ENCODE measurements at regions not wholly inside any gene's neighbourhood (a gene's known extent, or its start where the extent isn't known, plus 50 kb on each side); places are given as distances from the start of the nearest gene placed in this dataset.

GRCh38 chr17:14772776-14773175 is 471.9 kb downstream of the HS3ST3B1 start:
- Histone ChIP-seq H3K9ac (ENCODE audit: low read length) (no peak overlapping the region), H3K27me3 (ENCODE audit: control insufficient read depth, insufficient read depth, low read length) (no peaks in the 10 kb centered on the region), H3K4me1 (ENCODE audit: control insufficient read depth, insufficient read depth, low read length) (no peaks in the 10 kb centered on the region), H3K9me3 (ENCODE audit: control insufficient read depth, insufficient read depth, low read depth, low read length) (peaks cover 11% of the 10 kb centered on the region), H3K36me3 (ENCODE audit: control insufficient read depth, insufficient read depth, low read length) (no peaks in the 10 kb centered on the region), H3K4me3 (ENCODE audit: low read depth, low read length) (no peak overlapping the region), H3K27ac (ENCODE audit: low read depth, low read length) (no peak overlapping the region)

DNA sequence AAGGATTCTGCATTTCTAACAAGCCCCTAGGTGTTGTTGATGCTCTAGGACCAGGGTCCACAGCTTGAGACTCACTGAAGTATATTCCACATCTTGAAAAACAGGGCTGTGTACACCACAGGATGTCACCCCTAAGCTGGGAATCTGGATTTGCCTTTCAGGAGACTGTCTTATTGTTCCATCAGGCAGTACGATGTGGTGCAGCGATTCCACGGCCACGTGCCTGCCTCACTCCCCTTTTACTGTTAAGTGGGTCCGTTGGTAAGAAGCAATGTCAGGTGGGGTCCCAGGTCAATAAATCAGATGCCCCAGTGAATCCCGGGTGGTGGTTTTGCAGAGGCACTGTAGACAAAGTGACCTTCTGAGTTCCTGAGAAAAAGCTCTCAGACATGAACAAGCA is 470.7 kb downstream of the HS3ST3B1 start:
- H3K9me3 ChIP-seq (ENCODE audit: control insufficient read depth, insufficient read depth, low read depth, low read length), result peaks cover 11% of the 10 kb centered on the region
- H3K4me3 ChIP-seq (ENCODE audit: low read depth, low read length), result no peak overlapping the region
- H3K27me3 ChIP-seq (ENCODE audit: control insufficient read depth, insufficient read depth, low read length), result no peaks in the 10 kb centered on the region
- no peaks in the 10 kb centered on the region for H3K4me1 ChIP-seq (ENCODE audit: control insufficient read depth, insufficient read depth, low read length)
- no peaks in the 10 kb centered on the region for H3K36me3 ChIP-seq (ENCODE audit: control insufficient read depth, insufficient read depth, low read length)
- H3K9ac ChIP-seq (ENCODE audit: low read length), result no peak overlapping the region
- H3K27ac ChIP-seq (ENCODE audit: low read depth, low read length), result no peak overlapping the region

DNA sequence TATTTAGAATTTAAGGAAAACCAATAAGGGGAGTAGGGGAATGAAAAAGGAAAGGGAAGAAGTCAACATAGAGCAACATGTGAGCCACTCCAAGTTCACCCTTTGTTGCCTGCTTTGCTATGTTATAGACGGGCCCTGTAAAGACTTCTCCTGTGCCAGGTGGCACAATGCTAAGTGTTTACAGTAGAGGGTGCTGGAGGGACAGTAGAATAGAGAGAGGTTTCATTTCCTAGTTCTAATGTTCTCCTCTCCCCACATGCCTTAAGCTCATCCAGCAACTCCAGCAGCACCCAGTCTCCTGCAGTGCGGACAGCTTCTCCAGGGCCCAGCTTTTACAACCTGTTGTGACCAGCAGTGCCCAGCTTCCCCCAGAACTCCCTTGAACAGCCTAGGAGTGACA is 468.0 kb downstream of the HS3ST3B1 start:
- H3K27ac ChIP-seq (ENCODE audit: low read depth, low read length), result no peak overlapping the region
- no peak overlapping the region for H3K9ac ChIP-seq (ENCODE audit: low read length)
- H3K4me3 ChIP-seq (ENCODE audit: low read depth, low read length), result no peak overlapping the region
- H3K4me1 ChIP-seq (ENCODE audit: control insufficient read depth, insufficient read depth, low read length), result no peaks in the 10 kb centered on the region
- no peaks in the 10 kb centered on the region for H3K36me3 ChIP-seq (ENCODE audit: control insufficient read depth, insufficient read depth, low read length)
- peaks cover 8% of the 10 kb centered on the region for H3K9me3 ChIP-seq (ENCODE audit: control insufficient read depth, insufficient read depth, low read depth, low read length)
- no peaks in the 10 kb centered on the region for H3K27me3 ChIP-seq (ENCODE audit: control insufficient read depth, insufficient read depth, low read length)

DNA sequence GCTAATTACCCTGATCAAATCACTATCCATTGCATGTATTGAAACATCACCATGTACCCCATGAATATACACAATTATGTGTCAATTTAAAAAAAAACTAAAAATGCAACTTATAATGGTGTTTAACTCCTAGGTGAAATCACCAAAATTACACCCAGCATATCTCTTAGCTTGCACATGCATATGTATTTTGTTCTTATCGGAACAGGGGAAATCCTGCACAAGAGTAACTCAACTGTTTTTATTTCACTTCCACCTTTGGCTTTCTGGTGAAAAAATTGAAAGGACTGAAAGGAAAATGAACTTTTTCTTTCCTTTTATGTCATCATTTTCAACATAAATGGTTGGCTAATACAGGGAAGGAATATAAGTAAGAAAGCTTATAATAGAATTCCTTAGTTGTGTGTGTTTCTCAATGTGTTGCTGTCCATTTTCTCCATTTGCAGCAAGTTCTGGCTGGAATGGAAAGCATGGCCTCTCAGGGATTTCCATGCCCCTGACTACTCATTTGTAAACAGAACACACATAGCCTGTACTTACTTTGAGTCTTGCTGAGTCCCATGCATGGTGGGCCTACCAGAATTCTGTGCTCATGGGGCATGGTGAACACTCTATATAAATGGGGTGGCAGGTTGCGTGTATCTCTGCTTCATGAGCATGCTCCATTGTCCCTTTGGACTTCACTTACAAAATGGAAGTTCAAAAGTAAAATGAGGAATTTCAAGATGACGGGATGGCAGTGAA is 462.0 kb downstream of the HS3ST3B1 start:
- H3K9me3 ChIP-seq (ENCODE audit: control insufficient read depth, insufficient read depth, low read depth, low read length), result no peaks in the 10 kb centered on the region
- no peak overlapping the region for H3K4me3 ChIP-seq (ENCODE audit: low read depth, low read length)
- no peaks in the 10 kb centered on the region for H3K4me1 ChIP-seq (ENCODE audit: control insufficient read depth, insufficient read depth, low read length)
- no peak overlapping the region for H3K27ac ChIP-seq (ENCODE audit: low read depth, low read length)
- no peaks in the 10 kb centered on the region for H3K27me3 ChIP-seq (ENCODE audit: control insufficient read depth, insufficient read depth, low read length)
- no peak overlapping the region for H3K9ac ChIP-seq (ENCODE audit: low read length)
- H3K36me3 ChIP-seq (ENCODE audit: control insufficient read depth, insufficient read depth, low read length), result no peaks in the 10 kb centered on the region

DNA sequence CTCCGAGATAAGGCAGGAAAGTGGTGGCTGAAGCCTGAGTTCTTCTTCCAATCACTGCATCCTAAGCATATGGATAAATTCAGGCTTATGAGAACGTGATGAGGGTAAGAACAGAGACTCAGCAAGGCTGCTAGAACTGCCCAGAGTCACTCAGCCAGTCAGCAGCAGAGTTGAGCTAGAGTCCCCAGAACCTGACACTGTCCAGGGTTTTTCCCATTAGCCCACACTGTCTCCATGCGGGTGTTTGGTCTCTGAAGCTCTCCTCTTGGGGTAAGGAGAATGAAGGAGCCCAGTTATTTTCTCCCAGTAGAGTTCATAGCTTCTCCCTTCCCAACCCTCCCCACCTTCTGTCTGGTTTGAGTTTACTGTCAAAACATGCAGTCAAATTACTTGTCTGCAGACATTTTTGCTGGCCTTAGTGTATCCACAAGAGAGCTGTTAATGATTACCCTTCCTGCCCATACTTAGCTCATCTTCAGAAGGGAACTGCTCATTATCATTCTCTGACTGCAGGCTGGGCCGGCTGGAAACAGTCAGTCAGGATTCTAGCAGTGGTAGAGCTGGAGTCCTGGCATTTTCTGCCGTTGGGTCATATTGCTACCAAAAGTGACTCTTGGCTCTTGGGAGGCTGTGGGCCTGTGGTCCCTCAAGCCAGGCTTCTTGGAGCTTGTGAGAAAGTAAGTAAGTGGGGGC is 460.0 kb downstream of the HS3ST3B1 start:
- Histone ChIP-seq H3K4me1 (ENCODE audit: control insufficient read depth, insufficient read depth, low read length) (no peaks in the 10 kb centered on the region), H3K9ac (ENCODE audit: low read length) (no peak overlapping the region), H3K9me3 (ENCODE audit: control insufficient read depth, insufficient read depth, low read depth, low read length) (no peaks in the 10 kb centered on the region), H3K27me3 (ENCODE audit: control insufficient read depth, insufficient read depth, low read length) (no peaks in the 10 kb centered on the region), H3K27ac (ENCODE audit: low read depth, low read length) (no peak overlapping the region), H3K36me3 (ENCODE audit: control insufficient read depth, insufficient read depth, low read length) (no peaks in the 10 kb centered on the region), H3K4me3 (ENCODE audit: low read depth, low read length) (no peak overlapping the region)

GRCh38 chr17:14760212-14760611 is 459.3 kb downstream of the HS3ST3B1 start:
- Histone ChIP-seq H3K9ac (ENCODE audit: low read length) (no peak overlapping the region), H3K4me1 (ENCODE audit: control insufficient read depth, insufficient read depth, low read length) (no peaks in the 10 kb centered on the region), H3K4me3 (ENCODE audit: low read depth, low read length) (no peak overlapping the region), H3K36me3 (ENCODE audit: control insufficient read depth, insufficient read depth, low read length) (no peaks in the 10 kb centered on the region), H3K9me3 (ENCODE audit: control insufficient read depth, insufficient read depth, low read depth, low read length) (no peaks in the 10 kb centered on the region), H3K27ac (ENCODE audit: low read depth, low read length) (no peak overlapping the region), H3K27me3 (ENCODE audit: control insufficient read depth, insufficient read depth, low read length) (no peaks in the 10 kb centered on the region)

DNA sequence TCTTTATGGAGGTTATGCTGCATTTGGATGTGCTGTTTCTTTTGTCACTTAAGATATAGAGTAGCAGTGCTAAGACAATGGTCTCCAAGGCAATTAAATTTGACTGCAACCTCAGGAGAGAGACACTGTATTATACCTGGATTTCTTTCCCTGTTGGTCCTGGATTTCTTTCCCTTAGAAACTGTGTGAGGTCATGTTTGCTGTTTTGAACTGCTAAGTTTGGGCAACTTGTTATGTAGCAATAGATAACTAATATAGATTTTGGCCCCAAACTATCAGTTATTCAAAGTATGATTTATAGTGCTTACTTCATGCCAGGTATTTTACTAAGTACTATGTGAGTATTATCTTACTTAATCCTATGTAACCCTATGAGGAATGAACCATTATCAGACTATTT is 458.4 kb downstream of the HS3ST3B1 start:
- H3K4me1 ChIP-seq (ENCODE audit: control insufficient read depth, insufficient read depth, low read length), result no peaks in the 10 kb centered on the region
- no peak overlapping the region for H3K4me3 ChIP-seq (ENCODE audit: low read depth, low read length)

GRCh38 chr17:14756479-14756878 is 455.6 kb downstream of the HS3ST3B1 start:
- Histone ChIP-seq H3K9me3 (ENCODE audit: control insufficient read depth, insufficient read depth, low read depth, low read length) (no peaks in the 10 kb centered on the region), H3K4me3 (ENCODE audit: low read depth, low read length) (no peak overlapping the region), H3K27me3 (ENCODE audit: control insufficient read depth, insufficient read depth, low read length) (no peaks in the 10 kb centered on the region), H3K9ac (ENCODE audit: low read length) (no peak overlapping the region), H3K27ac (ENCODE audit: low read depth, low read length) (no peak overlapping the region), H3K36me3 (ENCODE audit: control insufficient read depth, insufficient read depth, low read length) (no peaks in the 10 kb centered on the region), H3K4me1 (ENCODE audit: control insufficient read depth, insufficient read depth, low read length) (no peaks in the 10 kb centered on the region)

More for the DNA sequence above, 458.4 kb downstream of the HS3ST3B1 start:
- no peak overlapping the region for H3K27ac ChIP-seq (ENCODE audit: low read depth, low read length)
- H3K9me3 ChIP-seq (ENCODE audit: control insufficient read depth, insufficient read depth, low read depth, low read length), result no peaks in the 10 kb centered on the region
- H3K27me3 ChIP-seq (ENCODE audit: control insufficient read depth, insufficient read depth, low read length), result no peaks in the 10 kb centered on the region
- H3K9ac ChIP-seq (ENCODE audit: low read length), result no peak overlapping the region
- H3K36me3 ChIP-seq (ENCODE audit: control insufficient read depth, insufficient read depth, low read length), result no peaks in the 10 kb centered on the region

- H3K36me3 ChIP-seq (ENCODE audit: control insufficient read depth, insufficient read depth, low read length), result no peaks in the 10 kb centered on the region
- H3K27me3 ChIP-seq (ENCODE audit: control insufficient read depth, insufficient read depth, low read length), result no peaks in the 10 kb centered on the region
- no peak overlapping the region for H3K27ac ChIP-seq (ENCODE audit: low read depth, low read length)
- no peaks in the 10 kb centered on the region for H3K4me1 ChIP-seq (ENCODE audit: control insufficient read depth, insufficient read depth, low read length)
- no peak overlapping the region for H3K4me3 ChIP-seq (ENCODE audit: low read depth, low read length)
- H3K9ac ChIP-seq (ENCODE audit: low read length), result no peak overlapping the region
- H3K9me3 ChIP-seq (ENCODE audit: control insufficient read depth, insufficient read depth, low read depth, low read length), result no peaks in the 10 kb centered on the region
These were observed 454.1 kb downstream of the HS3ST3B1 start for GRCh38 chr17:14755002-14755401.

DNA sequence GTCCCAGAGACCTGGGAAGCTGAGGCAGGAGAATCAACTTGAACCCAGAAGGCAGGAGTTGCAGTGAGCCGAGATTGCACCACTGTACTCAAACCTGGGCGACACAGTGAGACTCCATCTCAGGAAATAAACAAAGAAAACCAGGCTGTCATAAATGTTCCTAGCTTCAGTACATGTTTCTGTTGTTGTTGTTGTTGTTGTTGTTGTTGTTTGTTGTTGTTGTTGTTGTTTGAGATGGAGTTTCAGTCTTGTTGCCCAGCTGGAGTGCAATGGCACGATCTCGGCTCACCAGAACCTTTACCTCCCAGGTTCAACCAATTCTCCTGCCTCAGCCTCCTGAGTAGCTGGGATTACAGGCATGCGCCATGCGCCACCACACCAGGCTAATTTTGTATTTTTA is 452.5 kb downstream of the HS3ST3B1 start:
- H3K9ac ChIP-seq (ENCODE audit: low read length), result no peak overlapping the region
- no peaks in the 10 kb centered on the region for H3K36me3 ChIP-seq (ENCODE audit: control insufficient read depth, insufficient read depth, low read length)

DNA sequence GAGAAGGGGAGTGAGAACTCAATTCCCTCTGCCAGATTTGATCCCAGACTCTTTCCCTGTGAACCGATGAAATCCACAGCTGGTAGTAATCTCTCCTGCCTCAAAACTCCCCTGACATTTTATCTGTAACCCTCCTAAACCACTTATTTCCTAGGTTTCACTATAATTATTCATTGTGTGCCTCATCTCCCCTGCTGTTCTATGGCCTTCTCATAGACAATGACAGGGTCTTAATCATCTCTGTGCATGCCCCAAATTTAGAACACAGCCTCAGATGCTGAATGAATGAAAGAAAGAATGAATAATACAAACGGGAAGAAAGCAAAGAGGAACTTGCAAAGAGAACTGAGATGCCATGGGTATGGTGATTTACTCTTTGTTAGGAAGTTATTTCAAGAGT is 451.1 kb downstream of the HS3ST3B1 start:
- no peaks in the 10 kb centered on the region for H3K36me3 ChIP-seq (ENCODE audit: control insufficient read depth, insufficient read depth, low read length)
- H3K27ac ChIP-seq (ENCODE audit: low read depth, low read length), result no peak overlapping the region
- no peak overlapping the region for H3K4me3 ChIP-seq (ENCODE audit: low read depth, low read length)
- H3K9ac ChIP-seq (ENCODE audit: low read length), result no peak overlapping the region
- no peaks in the 10 kb centered on the region for H3K9me3 ChIP-seq (ENCODE audit: control insufficient read depth, insufficient read depth, low read depth, low read length)
- H3K27me3 ChIP-seq (ENCODE audit: control insufficient read depth, insufficient read depth, low read length), result no peaks in the 10 kb centered on the region
- no peaks in the 10 kb centered on the region; the same call in 1 of the 2 replicates for H3K4me1 ChIP-seq (ENCODE audit: control insufficient read depth, insufficient read depth, low read length)

More for the DNA sequence above, 452.5 kb downstream of the HS3ST3B1 start:
- H3K27me3 ChIP-seq (ENCODE audit: control insufficient read depth, insufficient read depth, low read length), result no peaks in the 10 kb centered on the region
- no peaks in the 10 kb centered on the region for H3K9me3 ChIP-seq (ENCODE audit: control insufficient read depth, insufficient read depth, low read depth, low read length)
- no peaks in the 10 kb centered on the region for H3K4me1 ChIP-seq (ENCODE audit: control insufficient read depth, insufficient read depth, low read length)
- no peak overlapping the region for H3K27ac ChIP-seq (ENCODE audit: low read depth, low read length)
- no peak overlapping the region for H3K4me3 ChIP-seq (ENCODE audit: low read depth, low read length)
